ENCODE measurements at regions not wholly inside any gene's neighbourhood (a gene's known extent, or its start where the extent isn't known, plus 50 kb on each side); places are given as distances from the start of the nearest gene placed in this dataset.

GRCh38 chr7:66869660-66870450, 51.2 kb upstream of the TMEM248 start (continued):
- TF ChIP-seq TEAD2 (tag; IDR thresholded peaks at IDR 0.05) (no peak), ZBTB12 (CRISPR knock-in tag; IDR thresholded peaks at IDR 0.05) (no peak), ZC3H8 (IDR thresholded peaks at IDR 0.05) (no peak), ZBTB26 (CRISPR knock-in tag; IDR thresholded peaks at IDR 0.05) (no peak), CTCFL (IDR thresholded peaks at IDR 0.05; ENCODE audit: borderline replicate concordance, insufficient read depth, low read depth, low read length, poor library complexity, severe bottlenecking) (no peak), ZNF217 (CRISPR knock-in tag; IDR thresholded peaks at IDR 0.05) (no peak), ZNF253 (CRISPR knock-in tag; conservative IDR thresholded peaks at IDR 0.05) (no peak), EGR1 (conservative IDR thresholded peaks at IDR 0.05) (no peak), ZNF277 (CRISPR knock-in tag; IDR thresholded peaks at IDR 0.05; ENCODE audit: borderline replicate concordance) (no peak), HBP1 (CRISPR knock-in tag; IDR thresholded peaks at IDR 0.05) (no peak), NCOR1 (IDR thresholded peaks at IDR 0.05) (peak; percentile 87), MEF2A (IDR thresholded peaks at IDR 0.05; ENCODE audit: control insufficient read depth, low read depth, low read length) (no peak), NFATC3 (IDR thresholded peaks at IDR 0.05) (0 out of 2 replicates have a peak, but pooled peaks have one; percentile 14), EP300 (IDR thresholded peaks at IDR 0.05; ENCODE audit: low read length) (peak; percentile 81), KLF16 (IDR thresholded peaks at IDR 0.05) (peak; percentile 69; the same call in 1 of the 2 replicates), SMARCB1 (IDR thresholded peaks at IDR 0.05; ENCODE audit: insufficient read length, low read depth) (no peak), ZNF740 (CRISPR knock-in tag; IDR thresholded peaks at IDR 0.05) (no peak), ZNF740 (tag; IDR thresholded peaks at IDR 0.05) (no peak), MTF1 (CRISPR knock-in tag; IDR thresholded peaks at IDR 0.05; ENCODE audit: borderline replicate concordance) (no peak)

Measured in K562 (cell line).